ENCODE measurements at regions not wholly inside any gene's neighbourhood (a gene's known extent, or its start where the extent isn't known, plus 50 kb on each side); places are given as distances from the start of the nearest gene placed in this dataset.

DNA sequence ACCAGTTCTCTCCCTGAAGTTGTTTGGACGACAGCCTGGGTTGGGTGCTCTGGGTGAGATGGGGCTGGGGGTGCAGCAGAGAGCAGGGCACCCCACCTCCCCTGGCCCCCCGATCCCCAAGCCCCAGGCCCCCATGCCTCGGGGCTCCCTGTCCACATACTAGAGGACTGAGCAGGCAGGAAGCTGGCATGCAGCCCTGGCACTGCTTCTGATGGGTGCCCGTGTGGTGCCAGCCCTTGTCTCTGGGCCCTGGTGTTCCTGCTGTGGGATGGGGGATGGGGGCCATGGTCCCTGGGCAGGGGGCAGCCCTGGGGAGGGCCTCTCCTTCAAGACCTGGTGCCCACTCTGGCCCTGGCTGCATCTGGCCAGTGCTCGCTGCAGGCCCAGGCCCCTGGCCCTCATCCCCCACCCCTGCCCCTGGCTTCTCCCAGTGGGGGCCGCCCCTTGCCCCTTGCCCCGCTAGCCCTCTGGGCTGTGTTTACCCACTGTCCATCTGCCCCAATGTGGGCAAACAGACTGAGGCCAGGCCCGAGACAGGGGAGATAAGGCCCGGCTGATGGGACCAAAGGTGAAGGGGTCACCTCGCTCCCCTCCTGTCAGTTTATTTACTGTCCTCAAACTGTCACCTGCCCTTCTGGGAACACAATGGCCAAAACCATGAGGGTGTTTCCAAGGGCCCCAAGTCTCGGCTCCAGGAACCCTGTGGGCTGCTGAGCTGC is 67.3 kb upstream of the RXRA start:
- Histone ChIP-seq H3K27me3 (ENCODE audit: low read length) (no peaks in the 10 kb centered on the region), H3K27ac (ENCODE audit: low read length) (no peak overlapping the region), H2AFZ (ENCODE audit: low read length) (no peak overlapping the region), H3K79me2 (ENCODE audit: low read length) (no peaks in the 10 kb centered on the region), H3K4me3 (ENCODE audit: low read length) (no peak overlapping the region), H3K9ac (ENCODE audit: low read length) (no peak overlapping the region), H3K4me1 (ENCODE audit: insufficient read depth, low read length) (no peaks in the 10 kb centered on the region), H3F3A (ENCODE audit: low read length, unreplicated experiment) (no peaks in the 10 kb centered on the region), H3K4me2 (ENCODE audit: low read length) (no peak overlapping the region), H4K20me1 (ENCODE audit: low read length) (no peaks in the 10 kb centered on the region), H3K9me2 (replicated peaks; ENCODE audit: low read length) (no peaks in the 10 kb centered on the region), H3K36me3 (ENCODE audit: low read depth, low read length) (no peaks in the 10 kb centered on the region), H3K9me3 (ENCODE audit: low read length) (no peaks in the 10 kb centered on the region)
- ATAC-seq (no peak), DNase-seq (no peak)
- no TSS peak for BruUV-seq (replicated peaks)
- intact Hi-C loops (cut with micrococcal nuclease) = no loop called here
- no peak for TF ChIP-seq EZH2phosphoT487 (IDR thresholded peaks at IDR 0.05; ENCODE audit: borderline replicate concordance, low read length)
- no peak for TF ChIP-seq CTCF (conservative IDR thresholded peaks at IDR 0.05; ENCODE audit: low read depth, low read length)
- no peak for TF ChIP-seq EZH2 (IDR thresholded peaks at IDR 0.05; ENCODE audit: low read length, unreplicated experiment)
- POLR2A ChIA-PET (ENCODE audit: unreplicated experiment) = no interaction called here
- CTCF ChIA-PET = no interaction called here

GRCh38 chr9:134259708-134260107 is 66.5 kb upstream of the RXRA start:
- H3K9me3 ChIP-seq (ENCODE audit: low read length) = no peaks in the 10 kb centered on the region
- no peak overlapping the region for H2AFZ ChIP-seq (ENCODE audit: low read length)
- ChIA-PET POLR2A (ENCODE audit: unreplicated experiment) (no interaction called here), CTCF (no interaction called here)
- BruUV-seq (replicated peaks) = no TSS peak
- intact Hi-C loops (cut with micrococcal nuclease) = no loop called here
- no peak for TF ChIP-seq EZH2phosphoT487 (IDR thresholded peaks at IDR 0.05; ENCODE audit: borderline replicate concordance, low read length)
- no peak for TF ChIP-seq EZH2 (IDR thresholded peaks at IDR 0.05; ENCODE audit: low read length, unreplicated experiment)
- TF ChIP-seq CTCF (conservative IDR thresholded peaks at IDR 0.05; ENCODE audit: low read depth, low read length) = no peak
- ATAC-seq (no peak), DNase-seq (no peak)
- H3K9ac ChIP-seq (ENCODE audit: low read length) = no peak overlapping the region
- no peak overlapping the region for H3K4me2 ChIP-seq (ENCODE audit: low read length)
- no peaks in the 10 kb centered on the region for H3K27me3 ChIP-seq (ENCODE audit: low read length)
- H4K20me1 ChIP-seq (ENCODE audit: low read length) = no peaks in the 10 kb centered on the region
- H3K36me3 ChIP-seq (ENCODE audit: low read depth, low read length) = no peaks in the 10 kb centered on the region
- H3K4me3 ChIP-seq (ENCODE audit: low read length) = no peak overlapping the region
- no peaks in the 10 kb centered on the region for H3F3A ChIP-seq (ENCODE audit: low read length, unreplicated experiment)
- no peaks in the 10 kb centered on the region for H3K79me2 ChIP-seq (ENCODE audit: low read length)
- no peaks in the 10 kb centered on the region for H3K9me2 ChIP-seq (replicated peaks; ENCODE audit: low read length)
- no peaks in the 10 kb centered on the region for H3K4me1 ChIP-seq (ENCODE audit: insufficient read depth, low read length)
- no peak overlapping the region for H3K27ac ChIP-seq (ENCODE audit: low read length)

DNA sequence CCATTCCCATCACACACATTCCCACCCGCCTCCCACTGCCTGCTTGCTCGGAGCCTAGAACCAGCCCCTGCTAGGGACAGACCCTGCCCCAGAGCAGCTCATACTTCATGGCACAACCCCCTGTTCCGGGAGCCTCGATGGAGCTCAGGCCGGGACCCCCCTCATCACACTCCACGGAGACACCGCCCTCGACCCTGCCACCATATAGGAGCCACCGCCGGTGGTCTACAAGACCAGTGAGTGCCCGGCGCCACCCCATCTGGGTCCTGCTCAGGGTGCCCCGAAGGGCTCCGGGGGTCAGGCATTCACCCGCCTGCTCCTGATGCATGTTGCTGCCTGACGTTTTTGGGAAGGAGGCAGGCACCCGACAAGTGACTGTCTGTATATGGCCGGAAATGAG is 65.5 kb upstream of the RXRA start:
- H3K27ac ChIP-seq (ENCODE audit: low read length) = no peak overlapping the region
- no peaks in the 10 kb centered on the region for H3K9me2 ChIP-seq (replicated peaks; ENCODE audit: low read length)
- DNase-seq = no peak
- H3K4me3 ChIP-seq (ENCODE audit: low read length) = no peak overlapping the region
- ChIA-PET POLR2A (ENCODE audit: unreplicated experiment) (no interaction called here), CTCF (no interaction called here)
- no peak overlapping the region for H3K4me2 ChIP-seq (ENCODE audit: low read length)
- ATAC-seq = no peak
- H3K9ac ChIP-seq (ENCODE audit: low read length) = no peak overlapping the region
- H3K36me3 ChIP-seq (ENCODE audit: low read depth, low read length) = no peaks in the 10 kb centered on the region
- H4K20me1 ChIP-seq (ENCODE audit: low read length) = no peaks in the 10 kb centered on the region
- H3F3A ChIP-seq (ENCODE audit: low read length, unreplicated experiment) = no peaks in the 10 kb centered on the region
- H2AFZ ChIP-seq (ENCODE audit: low read length) = no peak overlapping the region
- TF ChIP-seq CTCF (conservative IDR thresholded peaks at IDR 0.05; ENCODE audit: low read depth, low read length) (no peak), EZH2 (IDR thresholded peaks at IDR 0.05; ENCODE audit: low read length, unreplicated experiment) (no peak), EZH2phosphoT487 (IDR thresholded peaks at IDR 0.05; ENCODE audit: borderline replicate concordance, low read length) (no peak)
- H3K27me3 ChIP-seq (ENCODE audit: low read length) = no peaks in the 10 kb centered on the region
- H3K9me3 ChIP-seq (ENCODE audit: low read length) = no peaks in the 10 kb centered on the region
- H3K79me2 ChIP-seq (ENCODE audit: low read length) = no peaks in the 10 kb centered on the region
- intact Hi-C loops (cut with micrococcal nuclease) = no loop called here
- H3K4me1 ChIP-seq (ENCODE audit: insufficient read depth, low read length) = no peaks in the 10 kb centered on the region
- no TSS peak for BruUV-seq (replicated peaks)

Data from PC-3 (cell line).